HG02973 (cell line): ENCODE measurements at regions not wholly inside any gene's neighbourhood (a gene's known extent, or its start where the extent isn't known, plus 50 kb on each side); places are given as distances from the start of the nearest gene placed in this dataset.
"Not testable (repeated sequence)": the region's sequence is repeated elsewhere in the genome, so short reads cannot be mapped to it uniquely, and the experiment has no call there.

Experiments
- ATAC-seq: cut with Tn5 transposase; IDR thresholded peaks from one replicate; pipeline ENCODE4 v1.9.1; 2021; ENCODE audit warnings: moderate library complexity; ENCODE audit not compliant: unreplicated experiment

- no peak for ATAC-seq
These were observed 70.5 kb upstream of the PTCH1 start for GRCh38 chr9:95587021-95587964.

- no peak for ATAC-seq
These were observed 69.6 kb upstream of the PTCH1 start for GRCh38 chr9:95586326-95586725.

- ATAC-seq = no peak
These were observed 69.1 kb upstream of the PTCH1 start for GRCh38 chr9:95585824-95586223.

- ATAC-seq = no peak
These were observed 67.4 kb upstream of the PTCH1 start for GRCh38 chr9:95584176-95584575.

- ATAC-seq = no peak
These were observed 65.1 kb upstream of the PTCH1 start for GRCh38 chr9:95581900-95582299.

- ATAC-seq = no peak
These were observed 64.3 kb upstream of the PTCH1 start for GRCh38 chr9:95580812-95581761.

GRCh38 chr9:95574866-95575553, 58.2 kb upstream of the PTCH1 start:
- ATAC-seq = no peak

- ATAC-seq = no peak
These were observed 57.4 kb upstream of the PTCH1 start for GRCh38 chr9:95574176-95574575.

- no peak for ATAC-seq
These were observed 56.7 kb upstream of the PTCH1 start for GRCh38 chr9:95573463-95573862.

GRCh38 chr9:95572381-95573151, 55.8 kb upstream of the PTCH1 start:
- no peak for ATAC-seq

GRCh38 chr9:95570646-95571045, 53.9 kb upstream of the PTCH1 start:
- no peak for ATAC-seq

GRCh38 chr9:95570150-95570549, 53.4 kb upstream of the PTCH1 start:
- no peak for ATAC-seq

- ATAC-seq = not testable (repeated sequence)
These were observed 52.0 kb upstream of the PTCH1 start for GRCh38 chr9:95568735-95569134.
